ENCODE measurements at regions not wholly inside any gene's neighbourhood (a gene's known extent, or its start where the extent isn't known, plus 50 kb on each side); places are given as distances from the start of the nearest gene placed in this dataset.

DNA sequence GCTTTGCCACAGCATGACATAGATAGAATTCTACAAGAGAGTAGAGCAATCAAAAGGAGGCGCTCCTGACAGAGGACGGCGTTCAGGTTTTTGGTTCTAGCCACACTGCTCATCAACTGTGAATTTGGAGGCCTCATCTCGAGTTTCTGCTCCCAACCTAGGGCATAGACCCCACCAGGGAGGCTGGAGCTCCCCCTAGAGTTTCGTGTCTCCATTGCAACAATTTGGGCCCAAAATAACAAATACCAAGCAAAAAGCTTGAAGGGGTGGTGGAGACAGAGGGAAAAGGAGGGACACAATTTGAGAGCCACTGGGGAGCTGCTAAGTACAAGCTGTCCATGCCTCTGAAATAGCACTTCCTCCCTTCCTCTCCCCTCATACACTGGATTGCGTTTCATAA lies 297.0 kb downstream of the GPATCH2 start:
- TF ChIP-seq TAF1 (IDR thresholded peaks at IDR 0.05; ENCODE audit: low read depth, low read length): no peak
- TF ChIP-seq POLR2A (IDR thresholded peaks at IDR 0.05; ENCODE audit: low read depth, low read length): no peak
- TF ChIP-seq POLR2AphosphoS5 (IDR thresholded peaks at IDR 0.05; ENCODE audit: low read depth, low read length): no peak
- TF ChIP-seq POU2F2 (IDR thresholded peaks at IDR 0.05; ENCODE audit: low read depth, low read length): no peak
- no peak for TF ChIP-seq SPI1 (IDR thresholded peaks at IDR 0.05; ENCODE audit: low read depth, low read length)

All from GM12891 (cell line).